NCI-H226 (cell line): ENCODE measurements at regions not wholly inside any gene's neighbourhood (a gene's known extent, or its start where the extent isn't known, plus 50 kb on each side); places are given as distances from the start of the nearest gene placed in this dataset.
A peak's percentile ranks its signal among the peaks of the same experiment; 100 is the strongest.

ENCODE experiments used
- DNase-seq: peaks from one replicate; pipeline ENCODE4 v3.0.0-alpha.2; 2015

GRCh38 chr14:65794674-65795279, 382.2 kb downstream of the FUT8 start:
- DNase-seq: no peak

- no peak for DNase-seq
Measured at GRCh38 chr14:65798216-65798615, 385.7 kb downstream of the FUT8 start.

DNA sequence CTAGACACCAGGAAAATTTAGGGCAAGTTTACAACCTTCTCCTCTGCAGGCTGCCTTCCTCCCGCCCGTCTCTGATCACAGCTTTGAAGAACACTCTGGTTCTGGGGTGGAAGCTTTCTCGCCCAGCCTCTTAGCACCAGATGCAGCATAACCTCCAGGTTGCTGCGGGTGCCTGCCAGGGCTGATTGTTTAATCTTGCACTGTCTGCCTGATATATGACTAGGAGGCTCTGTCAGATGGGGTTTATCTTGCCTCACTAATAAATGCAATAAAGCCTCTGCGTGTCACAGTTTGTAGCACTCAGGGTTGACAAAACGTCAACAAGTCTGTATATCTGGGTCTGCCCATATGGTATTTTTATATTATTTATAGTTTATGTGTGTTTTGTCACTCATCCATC, 388.2 kb downstream of the FUT8 start:
- DNase-seq: no peak

DNA sequence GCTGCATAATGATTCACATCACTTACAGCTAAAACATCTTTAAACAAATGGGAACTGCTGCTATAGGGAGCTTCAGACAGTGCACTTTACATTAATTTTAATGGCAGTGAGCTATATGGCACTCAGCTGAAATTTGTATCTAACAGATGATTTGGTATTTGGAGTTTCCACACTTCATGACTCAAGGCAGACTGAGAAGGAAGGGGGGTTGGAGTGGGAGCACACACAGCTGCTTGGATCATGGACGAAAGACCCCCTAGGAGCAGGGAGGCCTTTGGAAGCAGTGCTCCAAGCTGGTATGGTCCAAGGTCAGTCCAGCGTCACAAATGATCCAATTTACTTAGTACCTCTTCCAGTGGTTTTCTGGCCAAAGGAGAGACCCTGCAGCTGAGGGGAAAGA, 389.7 kb downstream of the FUT8 start:
- no peak for DNase-seq

- DNase-seq: no peak
Measured at GRCh38 chr14:65803885-65804284, 391.4 kb downstream of the FUT8 start.

DNA sequence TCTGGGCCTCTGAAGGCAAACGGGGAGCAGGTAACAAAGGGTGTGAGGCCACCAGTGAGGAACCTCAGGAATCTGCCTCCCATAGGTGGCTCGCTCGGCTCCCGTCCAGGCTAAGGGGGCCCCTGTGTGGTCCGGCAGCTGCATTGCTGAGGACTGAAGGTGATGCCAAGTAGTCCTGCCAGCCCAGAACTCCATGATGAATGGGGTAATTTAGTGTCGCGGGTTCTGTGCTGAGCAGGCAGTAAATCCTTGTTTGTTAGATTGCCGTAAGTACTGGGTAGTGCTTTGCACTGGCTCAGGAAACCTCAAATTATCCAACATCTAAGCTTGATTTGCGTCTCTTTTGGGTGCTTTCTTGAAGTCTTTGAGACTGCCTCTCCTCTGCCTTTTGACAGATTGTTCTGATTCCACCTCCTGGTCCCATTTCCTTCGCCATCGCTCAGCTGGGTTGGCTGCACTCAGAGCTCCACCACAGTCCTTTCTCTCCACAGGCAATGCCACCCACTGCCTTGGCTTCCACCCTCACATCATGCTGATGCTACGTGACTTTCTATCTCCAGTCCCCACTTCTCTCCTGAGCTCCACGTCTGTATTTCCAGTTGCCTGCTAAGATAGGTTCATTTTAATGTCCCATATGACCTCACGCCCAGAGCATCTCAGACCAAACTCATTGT, 392.0 kb downstream of the FUT8 start:
- no peak for DNase-seq

GRCh38 chr14:65805113-65805473, 392.6 kb downstream of the FUT8 start:
- DNase-seq: no peak

DNA sequence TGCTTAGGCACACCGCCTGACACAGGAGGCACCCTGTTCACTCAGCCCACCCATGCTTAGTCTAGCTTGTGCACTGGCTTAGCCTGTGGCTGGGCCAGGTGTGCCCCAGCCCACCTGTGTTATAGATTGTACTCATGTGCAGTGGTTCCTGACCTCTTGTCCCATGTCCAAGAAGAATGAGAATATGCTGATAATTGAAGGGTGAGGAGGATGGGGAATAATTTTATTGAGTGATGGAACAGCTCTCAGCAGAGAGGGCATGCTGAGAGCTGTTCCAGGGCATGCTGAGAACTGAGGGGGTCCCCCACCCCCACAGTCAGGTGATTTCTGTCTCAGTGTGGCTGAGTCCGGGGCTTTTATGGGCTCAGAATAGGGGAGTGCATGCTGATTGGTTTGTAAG, 395.9 kb downstream of the FUT8 start:
- no peak for DNase-seq

DNA sequence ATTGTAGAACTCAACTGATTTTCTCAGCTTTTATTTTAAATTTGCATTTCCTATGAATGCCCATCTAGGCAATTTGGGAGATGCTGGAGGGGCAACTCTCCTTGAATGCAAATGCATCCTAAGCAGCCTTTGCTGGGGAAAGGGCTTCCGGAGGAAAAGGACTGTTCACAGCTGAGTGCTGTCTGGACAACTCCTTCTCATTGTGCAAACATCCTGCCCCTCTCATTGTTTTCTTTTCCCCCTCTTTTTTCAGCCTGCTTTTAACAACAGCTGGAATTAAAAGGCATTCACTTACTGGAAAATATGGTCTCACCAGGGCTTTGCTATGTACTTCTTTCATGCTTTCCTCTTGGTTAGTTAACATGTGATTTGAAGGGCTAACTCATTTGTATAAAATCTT, 397.8 kb downstream of the FUT8 start:
- DNase-seq: no peak

GRCh38 chr14:65813760-65814384, 401.3 kb downstream of the FUT8 start:
- DNase-seq: no peak

- DNase-seq: no peak
Measured at GRCh38 chr14:65815127-65815526, 402.6 kb downstream of the FUT8 start.

DNA sequence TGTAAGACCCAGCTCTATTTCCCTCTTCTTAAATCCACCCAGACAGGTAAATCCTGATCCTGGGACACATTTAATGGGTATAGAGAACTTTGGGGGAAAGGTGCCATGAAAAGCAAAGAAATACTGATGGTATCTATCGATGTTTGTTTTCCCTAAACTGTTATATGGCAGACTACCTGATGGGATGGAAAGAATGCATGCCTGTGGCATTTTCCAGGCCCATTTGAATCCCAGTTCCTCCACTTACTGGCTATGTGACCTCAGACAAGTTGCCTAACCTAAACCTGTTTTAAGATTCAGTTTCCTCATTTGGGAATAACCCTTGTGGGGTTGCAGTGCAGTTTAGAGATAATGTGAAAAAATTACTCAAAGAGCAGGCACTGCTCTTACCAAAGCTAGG, 404.5 kb downstream of the FUT8 start:
- DNase-seq: peak; percentile 38

DNA sequence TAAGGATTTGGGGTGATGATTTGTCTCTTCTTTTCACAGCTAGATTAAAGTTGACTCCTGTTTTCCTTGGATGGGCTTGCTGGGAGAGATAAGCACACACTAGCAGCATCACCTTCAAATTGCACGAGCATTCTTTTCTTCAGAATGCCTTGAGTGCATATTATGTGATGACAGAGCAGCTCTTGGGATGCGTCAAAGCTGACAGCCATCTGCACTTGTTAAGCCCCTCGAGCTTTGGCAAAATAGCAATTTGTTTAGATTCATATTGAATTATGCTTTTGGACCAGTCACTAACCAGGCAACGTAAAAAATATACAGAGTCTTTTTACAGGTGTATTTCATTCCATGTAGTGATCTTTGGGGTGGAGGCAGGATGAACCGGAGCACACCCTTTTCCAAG, 407.0 kb downstream of the FUT8 start:
- DNase-seq: no peak

GRCh38 chr14:65821224-65821753, 408.8 kb downstream of the FUT8 start:
- no peak for DNase-seq

DNA sequence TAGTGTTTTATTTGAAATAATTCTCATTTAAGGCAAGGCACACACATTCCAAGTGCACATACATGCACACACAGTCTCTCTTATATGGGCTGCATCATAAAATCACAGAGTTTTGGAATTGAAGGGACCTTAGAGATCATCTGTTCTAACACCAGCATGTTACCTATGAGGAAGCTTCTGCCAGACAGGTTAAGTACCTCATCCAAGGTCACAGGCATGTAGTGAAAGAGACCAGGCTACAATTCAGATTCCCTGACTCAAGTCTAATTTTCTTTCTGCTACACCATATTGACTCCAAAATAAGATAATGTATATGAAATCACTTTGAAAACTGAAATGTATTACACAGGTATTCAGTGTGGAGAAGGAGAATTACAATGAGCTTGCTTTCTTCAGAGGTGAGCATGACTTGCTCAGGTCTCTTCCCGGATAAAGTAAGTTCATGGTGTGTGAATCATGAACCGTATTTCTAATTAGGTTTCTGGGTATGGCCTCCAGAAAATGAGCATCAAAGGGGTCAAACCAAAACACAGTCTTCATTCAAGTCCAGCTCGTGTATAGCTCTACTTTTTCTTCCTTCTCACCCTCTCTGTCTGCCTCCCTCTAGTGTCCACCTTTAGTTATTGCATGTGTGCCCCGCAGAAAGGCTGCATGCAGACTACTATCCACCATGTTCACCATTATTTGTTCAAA, 411.9 kb downstream of the FUT8 start:
- peak; percentile 50 for DNase-seq

GRCh38 chr14:65824978-65825299, 412.4 kb downstream of the FUT8 start:
- no peak for DNase-seq

- no peak for DNase-seq
Measured at GRCh38 chr14:65826946-65827345, 414.4 kb downstream of the FUT8 start.

DNA sequence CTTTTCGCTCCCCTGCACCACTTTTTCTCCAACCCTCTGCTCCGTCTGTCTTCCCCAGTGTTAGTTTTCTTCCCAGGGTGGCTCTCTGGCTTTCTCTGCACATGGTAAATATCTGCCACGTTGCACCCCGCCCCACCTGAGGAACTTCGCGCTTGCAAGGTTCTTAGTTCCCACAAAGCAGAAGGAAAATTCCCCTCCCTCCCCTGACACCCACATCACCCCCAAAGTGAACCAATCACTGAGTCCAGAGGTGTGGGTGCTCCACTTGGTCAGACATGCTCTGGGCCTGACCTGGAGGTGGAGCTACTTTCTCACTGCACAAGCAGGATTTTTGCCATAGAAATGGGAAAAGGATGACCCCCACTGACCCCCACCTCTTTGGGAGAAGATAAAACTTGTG, 415.0 kb downstream of the FUT8 start:
- DNase-seq: no peak

GRCh38 chr14:65828396-65828795, 415.9 kb downstream of the FUT8 start:
- no peak for DNase-seq

DNA sequence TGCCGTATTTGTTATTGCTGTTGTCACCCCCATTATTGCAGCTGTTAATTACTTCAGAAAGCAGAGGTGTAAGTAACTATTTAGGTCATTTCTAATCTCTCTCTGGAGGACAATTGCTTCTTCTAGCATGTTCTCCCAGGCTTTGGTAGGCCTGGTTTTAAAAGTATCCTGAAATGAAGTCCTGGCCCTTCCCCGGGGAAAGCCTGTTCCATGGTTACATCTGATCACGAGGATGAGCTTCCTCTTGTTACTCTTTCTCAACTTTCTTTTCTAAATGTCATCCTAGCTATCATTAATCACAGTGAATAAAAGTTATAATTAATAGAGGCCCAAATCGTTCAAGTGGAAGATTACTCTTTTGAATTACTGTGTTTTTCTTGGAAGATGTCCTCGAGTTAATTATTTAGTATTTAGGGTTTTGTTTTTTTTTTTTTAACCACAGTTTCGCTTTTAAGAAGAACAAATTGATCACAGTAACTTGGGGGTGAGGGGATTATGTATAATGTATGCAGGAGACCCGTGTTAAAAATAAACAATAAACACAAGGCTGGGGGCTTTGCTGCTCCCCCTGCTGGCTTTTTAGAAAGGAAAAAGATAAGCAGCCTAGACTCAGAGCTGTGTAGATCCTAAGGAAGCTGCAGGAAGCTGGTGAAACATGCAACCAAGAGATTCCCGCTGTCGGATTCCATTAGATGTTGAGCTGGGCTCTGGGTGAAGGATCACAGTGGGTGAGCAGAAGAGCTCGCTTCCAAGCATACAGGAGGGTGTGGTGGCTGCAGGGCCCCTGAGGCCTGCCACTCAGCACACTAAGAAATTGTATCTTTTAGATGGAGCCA, 420.1 kb downstream of the FUT8 start:
- DNase-seq: no peak

DNA sequence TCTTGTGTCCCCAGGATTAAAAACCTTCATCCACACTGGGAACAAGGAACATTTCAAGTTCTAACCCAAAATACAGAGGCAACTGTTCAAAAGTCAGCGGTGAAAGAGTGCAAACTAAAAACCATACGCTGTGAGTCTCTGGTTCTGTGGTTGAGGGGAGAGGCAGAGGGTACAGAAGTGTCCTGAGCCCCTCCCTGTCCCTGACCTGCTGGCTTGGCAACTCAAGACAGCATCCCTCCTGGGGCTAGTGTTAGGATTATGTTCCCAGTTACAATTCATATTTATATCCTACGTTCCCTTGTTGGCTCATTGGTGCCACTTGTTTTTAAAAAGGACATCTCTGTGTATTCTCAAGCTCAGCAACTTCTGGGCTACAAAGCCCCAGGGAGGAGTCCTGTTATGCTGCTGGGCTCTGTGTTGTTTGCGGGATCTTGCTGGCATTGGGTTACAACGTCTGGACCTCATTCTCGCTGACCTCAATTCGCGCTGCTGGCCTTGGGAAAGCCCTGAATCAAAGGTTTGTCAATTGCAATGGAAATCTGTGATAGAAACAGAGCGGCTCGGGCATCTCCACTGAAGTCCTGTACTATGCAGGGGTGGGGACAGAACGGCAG, 420.8 kb downstream of the FUT8 start:
- no peak for DNase-seq

DNA sequence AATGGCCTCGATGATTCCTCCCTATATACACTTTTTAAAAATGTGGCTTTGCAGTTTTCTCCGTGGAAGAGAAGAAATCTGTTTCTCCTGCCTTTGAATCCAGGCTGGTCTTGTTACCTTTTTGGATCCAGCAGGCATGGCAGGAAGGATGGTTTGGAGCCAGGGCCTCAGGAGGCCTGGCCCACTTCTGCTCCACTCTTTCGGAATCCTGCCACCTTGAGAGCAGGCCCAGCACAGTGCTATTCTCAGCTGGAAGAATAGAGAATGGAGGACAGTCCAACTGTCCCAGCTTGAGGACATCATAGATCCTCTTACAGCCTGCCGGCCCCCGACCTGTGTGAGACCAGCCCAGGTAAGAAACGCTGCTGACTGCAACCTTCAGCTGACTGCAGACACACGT, 421.5 kb downstream of the FUT8 start:
- DNase-seq: no peak

GRCh38 chr14:65834812-65835211, 422.3 kb downstream of the FUT8 start:
- no peak for DNase-seq
